OCI-LY7 (cell line): ENCODE measurements at regions not wholly inside any gene's neighbourhood (a gene's known extent, or its start where the extent isn't known, plus 50 kb on each side); places are given as distances from the start of the nearest gene placed in this dataset.

Experiments
- BruUV-seq: library from RNA; stranded (reverse); fragments of 400-500 nt; replicated peaks from 2 replicates; lab custom pipeline; 2021; lab: Mats Ljungman, UMichigan
- CTCF ChIA-PET: fragments of 300-600 bp; sonication (Branson Sonifier 250); formaldehyde crosslinking; loops from one replicate; lab custom pipeline; 2022; ENCODE audit warnings: antibody characterized with exemption; ENCODE audit not compliant: unreplicated experiment; lab: Charles Lee
- POLR2A ChIA-PET: fragments of 300-600 bp; sonication (Branson Sonifier 250); formaldehyde crosslinking; loops from one replicate; lab custom pipeline; 2022; ENCODE audit warnings: antibody characterized with exemption; lab: Charles Lee
- DNase-seq: peaks from one replicate; pipeline ENCODE4 v3.0.0-alpha.2; 2015; ENCODE audit warnings: low spot score
- H2AFZ ChIP-seq: fragments of 200-600 bp; sonication (generic), shearing (Covaris generic); 2 replicates; pipeline ENCODE4 v1.6.1; 2014; ENCODE audit warnings: mild to moderate bottlenecking, antibody characterized with exemption, low read length, moderate library complexity
- H3K27ac ChIP-seq: fragments of 200-600 bp; sonication (generic); 2 replicates; pipeline ENCODE4 v1.5.1; 2014; ENCODE audit warnings: mixed run types, low read depth, mild to moderate bottlenecking, moderate library complexity, low read length, inconsistent platforms; ENCODE audit not compliant: poor library complexity, severe bottlenecking
- H3K36me3 ChIP-seq: fragments of 200-600 bp; sonication (generic); 2 replicates; pipeline ENCODE4 v1.6.1; 2014; ENCODE audit warnings: mild to moderate bottlenecking, antibody characterized with exemption, low read length, moderate library complexity, mixed read lengths; ENCODE audit not compliant: insufficient read depth
- H3K4me1 ChIP-seq: fragments of 200-600 bp; sonication (generic); 2 replicates; pipeline ENCODE4 v1.5.1; 2014; ENCODE audit warnings: mild to moderate bottlenecking, low read length; ENCODE audit not compliant: insufficient read depth, poor library complexity, severe bottlenecking
- H3K4me2 ChIP-seq: fragments of 200-600 bp; sonication (generic); 2 replicates; pipeline ENCODE4 v1.6.1; 2014; ENCODE audit warnings: mild to moderate bottlenecking, low read length
- H3K4me3 ChIP-seq: fragments of 200-600 bp; sonication (generic); 2 replicates; pipeline ENCODE4 v1.5.1; 2014; ENCODE audit warnings: mild to moderate bottlenecking, low read depth, low read length; ENCODE audit not compliant: poor library complexity, severe bottlenecking
- H3K79me2 ChIP-seq: fragments of 200-600 bp; sonication (generic); 2 replicates; pipeline ENCODE4 v1.6.1; 2016; ENCODE audit warnings: low read depth, mild to moderate bottlenecking, low read length, moderate library complexity, mixed read lengths; ENCODE audit not compliant: insufficient read depth
- H3K9me2 ChIP-seq: fragments of 200-600 bp; sonication (generic); 2 replicates; pipeline ENCODE4 v1.6.1; 2016; ENCODE audit warnings: mild to moderate bottlenecking, low read length, mixed read lengths; ENCODE audit not compliant: insufficient read depth
- H3K9me3 ChIP-seq: fragments of 200-600 bp; sonication (generic); 2 replicates; pipeline ENCODE4 v1.6.1; 2014; ENCODE audit warnings: mild to moderate bottlenecking, mixed run types, low read length, mixed read lengths
- H4K20me1 ChIP-seq: fragments of 200-600 bp; sonication (generic); 2 replicates; pipeline ENCODE4 v1.6.1; 2014; ENCODE audit warnings: mild to moderate bottlenecking, antibody characterized with exemption, low read length, moderate library complexity, mixed read lengths; ENCODE audit not compliant: insufficient read depth
- CTCF ChIP-seq: fragments of 200-600 bp; sonication (generic); conservative IDR thresholded peaks from 2 replicates; pipeline ENCODE4 v1.5.1; 2014; ENCODE audit warnings: mild to moderate bottlenecking, antibody characterized with exemption, low read length, moderate library complexity, mixed read lengths
- EZH2phosphoT487 ChIP-seq: fragments of 200-600 bp; sonication (generic); IDR thresholded peaks from 2 replicates; pipeline ENCODE4 v1.6.1; 2018; ENCODE audit warnings: low read depth, borderline replicate concordance, mild to moderate bottlenecking, mixed run types, antibody characterized with exemption, low read length, moderate library complexity, mixed read lengths
- intact Hi-C: fragments of 100-400 bp; cut with micrococcal nuclease; formaldehyde crosslinking; loops from one replicate; pipeline ENCODE4 v1.10.0; 2022; ENCODE audit not compliant: unreplicated experiment

DNA sequence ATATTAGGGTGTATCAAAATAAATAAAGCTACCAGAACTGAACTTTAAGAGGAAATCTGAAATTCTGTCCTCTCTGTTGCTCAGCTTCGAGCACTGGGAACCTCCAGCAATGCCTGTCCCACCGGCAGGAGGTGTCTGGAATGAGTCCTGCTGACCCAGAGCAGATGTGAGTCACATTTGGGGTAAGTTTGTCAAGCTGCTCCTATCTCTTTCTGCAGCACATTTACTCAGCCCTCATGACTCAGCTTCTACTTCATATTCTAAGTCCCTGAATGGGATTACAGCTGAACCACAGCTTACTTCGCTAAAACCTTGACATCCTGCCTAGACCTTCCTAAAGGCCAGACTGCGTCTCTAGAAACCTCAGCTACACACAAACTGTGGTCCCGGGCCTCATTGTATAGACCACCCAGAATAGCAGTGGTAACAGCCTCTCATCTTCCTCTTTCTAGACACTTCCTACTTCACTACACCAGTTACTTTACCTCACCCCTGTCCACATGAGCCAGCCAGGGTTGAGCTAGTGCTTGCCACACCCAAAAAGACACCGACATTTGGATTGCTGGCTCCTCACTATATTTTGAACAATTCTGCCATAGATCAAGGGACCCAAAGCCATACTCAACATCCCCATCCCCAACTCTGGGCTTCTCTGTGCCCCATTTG is 109.6 kb upstream of the TMCO5A start:
- Histone ChIP-seq H3K4me2 (no peak overlapping the region), H3K4me1 (no peaks in the 10 kb centered on the region), H3K9me3 (no peaks in the 10 kb centered on the region), H3K9me2 (no peaks in the 10 kb centered on the region), H3K27ac (no peak overlapping the region), H3K4me3 (no peak overlapping the region), H4K20me1 (no peaks in the 10 kb centered on the region), H2AFZ (no peak overlapping the region), H3K79me2 (no peaks in the 10 kb centered on the region), H3K36me3 (no peaks in the 10 kb centered on the region)
- TF ChIP-seq EZH2phosphoT487 (no peak), CTCF (no peak)
- intact Hi-C loops, result no loop called here
- no peak for DNase-seq
- no TSS peak for BruUV-seq
- ChIA-PET POLR2A (interaction anchor here (0.6 kb wide), 2 partner anchors 100 to 157 kb away, joined by 3 read pairs; no protein-coding TSS in a partner anchor), CTCF (no interaction called here)

DNA sequence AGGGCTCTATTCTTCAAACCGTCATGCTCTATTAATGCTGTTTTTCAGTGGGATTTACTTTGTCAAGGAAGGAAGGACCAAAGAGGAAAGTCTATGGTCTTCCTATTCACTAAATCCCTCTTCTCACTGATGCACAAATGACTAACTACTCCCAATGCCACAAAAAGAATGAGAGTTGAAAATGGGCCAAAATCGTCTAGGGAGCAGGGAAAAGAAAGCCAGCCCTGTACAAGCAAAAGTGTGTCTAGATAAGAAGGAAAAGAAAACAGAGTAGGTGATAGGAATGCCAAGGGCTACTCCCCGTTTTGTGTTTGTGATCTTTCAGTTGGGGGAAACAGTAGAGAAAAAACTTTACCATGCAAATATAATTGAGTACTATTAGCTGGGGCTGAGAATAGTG is 97.2 kb upstream of the TMCO5A start:
- Histone ChIP-seq H3K27ac (no peak overlapping the region), H3K9me3 (no peaks in the 10 kb centered on the region), H3K36me3 (no peaks in the 10 kb centered on the region), H3K4me2 (no peak overlapping the region), H4K20me1 (no peaks in the 10 kb centered on the region), H3K4me3 (no peak overlapping the region), H3K9me2 (no peaks in the 10 kb centered on the region), H2AFZ (no peak overlapping the region), H3K79me2 (no peaks in the 10 kb centered on the region), H3K4me1 (no peaks in the 10 kb centered on the region)
- DNase-seq, result no peak
- POLR2A ChIA-PET, result no interaction called here
- CTCF ChIA-PET, result no interaction called here
- no TSS peak for BruUV-seq
- TF ChIP-seq CTCF (no peak), EZH2phosphoT487 (no peak)
- intact Hi-C loops, result no loop called here

- CTCF ChIA-PET, result no interaction called here
- H4K20me1 ChIP-seq, result no peaks in the 10 kb centered on the region
- H3K9me3 ChIP-seq, result no peaks in the 10 kb centered on the region
- POLR2A ChIA-PET, result no interaction called here
- no peaks in the 10 kb centered on the region for H3K4me1 ChIP-seq
- intact Hi-C loops, result no loop called here
- H3K79me2 ChIP-seq, result no peaks in the 10 kb centered on the region
- H3K9me2 ChIP-seq, result no peaks in the 10 kb centered on the region
- no peak overlapping the region for H2AFZ ChIP-seq
- no peak overlapping the region for H3K4me2 ChIP-seq
- H3K36me3 ChIP-seq, result no peaks in the 10 kb centered on the region
- no peak for DNase-seq
- TF ChIP-seq EZH2phosphoT487 (no peak), CTCF (no peak)
- no TSS peak for BruUV-seq
- no peak overlapping the region for H3K27ac ChIP-seq
- H3K4me3 ChIP-seq, result no peak overlapping the region
These were observed 86.7 kb upstream of the TMCO5A start for GRCh38 chr15:37847776-37848175.
